Uterus (tissue), 2 donors: ENCODE measurements at regions not wholly inside any gene's neighbourhood (a gene's known extent, or its start where the extent isn't known, plus 50 kb on each side); places are given as distances from the start of the nearest gene placed in this dataset.

Source experiments
- POLR2A ChIP-seq, 2 donors: fragments of 450-650 bp; IDR thresholded peaks; one replicate each; pipeline ENCODE4 v1.6.1; 2016; ENCODE audit warnings: antibody characterized with exemption in 2 of 2, mild to moderate bottlenecking in 1 of 2, moderate library complexity in 1 of 2
- TF ChIP-seq, protein P1 (sequence below), 4 experiments: fragments of 200-600 bp in 2 of 4; fragments of 450-650 bp in 2 of 4; sonication (generic) in 2 of 4; IDR thresholded peaks; one replicate each; pipeline ENCODE4 v1.5.1; 2016 to 2019; ENCODE audit warnings: antibody characterized with exemption in 4 of 4, mild to moderate bottlenecking in 2 of 4, moderate library complexity in 1 of 4

DNA sequence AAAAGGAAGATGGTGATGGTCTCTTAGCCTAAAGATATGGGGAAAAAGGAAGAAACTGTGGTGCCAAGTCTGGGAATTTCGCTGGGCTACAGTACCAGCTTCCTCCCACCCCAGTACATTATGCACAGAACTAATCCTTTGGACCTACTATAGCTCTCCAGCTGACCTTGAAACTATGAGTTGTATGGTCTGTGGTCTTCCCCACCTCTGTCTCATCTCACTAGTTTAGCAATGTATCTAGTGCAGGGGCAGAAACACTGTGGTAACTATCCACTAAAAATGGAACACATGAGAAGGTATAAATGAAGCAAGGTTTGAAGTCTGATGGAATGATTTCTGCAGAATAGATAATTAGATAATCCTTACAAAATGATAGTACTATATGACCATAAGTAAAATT lies 190.4 kb upstream of the CCDC150 start:
- TF ChIP-seq, protein P1, sequence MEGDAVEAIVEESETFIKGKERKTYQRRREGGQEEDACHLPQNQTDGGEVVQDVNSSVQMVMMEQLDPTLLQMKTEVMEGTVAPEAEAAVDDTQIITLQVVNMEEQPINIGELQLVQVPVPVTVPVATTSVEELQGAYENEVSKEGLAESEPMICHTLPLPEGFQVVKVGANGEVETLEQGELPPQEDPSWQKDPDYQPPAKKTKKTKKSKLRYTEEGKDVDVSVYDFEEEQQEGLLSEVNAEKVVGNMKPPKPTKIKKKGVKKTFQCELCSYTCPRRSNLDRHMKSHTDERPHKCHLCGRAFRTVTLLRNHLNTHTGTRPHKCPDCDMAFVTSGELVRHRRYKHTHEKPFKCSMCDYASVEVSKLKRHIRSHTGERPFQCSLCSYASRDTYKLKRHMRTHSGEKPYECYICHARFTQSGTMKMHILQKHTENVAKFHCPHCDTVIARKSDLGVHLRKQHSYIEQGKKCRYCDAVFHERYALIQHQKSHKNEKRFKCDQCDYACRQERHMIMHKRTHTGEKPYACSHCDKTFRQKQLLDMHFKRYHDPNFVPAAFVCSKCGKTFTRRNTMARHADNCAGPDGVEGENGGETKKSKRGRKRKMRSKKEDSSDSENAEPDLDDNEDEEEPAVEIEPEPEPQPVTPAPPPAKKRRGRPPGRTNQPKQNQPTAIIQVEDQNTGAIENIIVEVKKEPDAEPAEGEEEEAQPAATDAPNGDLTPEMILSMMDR (IDR thresholded peaks at IDR 0.05): no peak
- no peak for TF ChIP-seq POLR2A (IDR thresholded peaks at IDR 0.05)
